GM21528 (cell line): ENCODE measurements at regions not wholly inside any gene's neighbourhood (a gene's known extent, or its start where the extent isn't known, plus 50 kb on each side); places are given as distances from the start of the nearest gene placed in this dataset.

ENCODE experiments used
- ATAC-seq: cut with Tn5 transposase; IDR thresholded peaks from one replicate; pipeline ENCODE4 v1.9.1; 2021; ENCODE audit warnings: mild to moderate bottlenecking, moderate library complexity; ENCODE audit not compliant: unreplicated experiment, low FRiP score

DNA sequence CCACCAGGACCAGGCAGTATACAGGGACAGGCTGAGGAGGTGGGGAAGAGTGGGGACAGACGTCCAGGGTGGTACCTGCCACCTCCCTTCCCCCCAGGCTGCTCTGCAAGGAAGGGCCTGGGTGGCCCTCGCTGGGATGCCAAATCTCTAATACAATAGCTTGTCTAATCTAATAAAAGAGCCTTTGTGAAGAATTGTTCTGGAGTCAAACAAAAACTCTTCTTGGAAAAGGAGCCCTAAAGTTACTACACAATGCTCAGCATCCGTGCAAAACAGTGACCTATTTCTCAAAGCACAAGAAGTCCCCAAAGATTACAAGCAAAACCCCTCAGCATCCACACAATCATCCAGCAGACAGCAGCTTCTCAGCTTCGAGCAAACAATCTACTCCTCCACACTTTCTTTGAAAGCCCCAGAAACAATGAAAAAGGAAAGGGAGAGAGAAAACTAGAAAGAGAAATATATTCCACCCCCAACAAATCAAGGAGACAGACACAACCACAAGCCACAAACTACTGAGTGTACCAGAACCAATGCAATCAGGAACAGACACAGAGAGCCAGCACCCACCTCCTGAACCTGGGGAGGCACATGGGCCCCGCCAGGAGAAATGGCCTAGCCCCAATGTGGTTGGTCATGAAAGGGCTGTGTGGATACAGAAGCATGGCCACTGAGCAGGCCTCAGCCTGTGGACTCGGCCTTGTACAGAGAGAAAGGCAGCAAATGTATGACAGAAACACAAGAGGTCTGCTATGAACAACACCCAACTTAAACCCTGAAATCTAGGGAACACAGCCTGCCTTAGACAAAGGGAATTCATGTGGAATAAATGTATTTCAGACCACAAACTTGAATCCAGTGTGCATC lies 177.1 kb upstream of the CHRNA7 start:
- no peak for ATAC-seq

DNA sequence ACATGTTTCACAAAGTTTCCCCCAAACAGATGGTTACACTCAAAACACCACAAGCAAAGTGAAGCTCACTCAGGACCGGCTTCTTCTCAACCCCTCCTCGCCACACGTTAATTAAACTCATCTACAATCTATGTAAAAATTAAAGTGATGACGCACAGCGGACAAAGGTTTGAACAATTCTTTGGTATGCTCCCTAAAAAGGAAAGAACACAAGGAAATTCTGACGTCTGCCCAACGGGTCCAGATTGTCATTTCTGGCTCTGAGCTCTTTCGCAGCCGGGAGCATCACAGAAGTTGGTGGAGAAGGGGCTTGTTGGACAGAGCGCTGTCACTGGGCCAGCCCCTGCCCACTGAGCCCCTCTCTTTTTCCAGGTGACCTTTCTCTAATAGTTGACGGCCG lies 173.7 kb upstream of the CHRNA7 start:
- ATAC-seq: no peak

DNA sequence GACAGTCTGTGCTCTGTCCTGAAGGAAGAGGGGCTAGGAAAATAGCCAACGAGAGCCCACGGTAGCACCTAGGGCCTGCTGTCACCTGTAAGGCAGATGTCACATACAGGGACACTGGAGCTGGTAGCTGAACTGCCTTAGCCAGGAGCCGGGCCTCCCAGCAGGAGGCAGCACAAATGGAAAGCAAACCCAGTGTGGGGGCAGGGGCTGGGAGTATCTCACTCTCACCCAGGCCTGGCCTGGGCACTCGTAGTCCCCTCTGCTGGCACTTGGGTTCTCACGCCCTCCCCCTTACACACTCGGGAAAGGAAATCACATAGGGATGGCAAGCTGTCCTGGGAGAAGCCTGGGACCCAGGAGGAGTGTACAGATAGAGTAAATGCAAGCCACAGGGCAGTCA lies 173.1 kb upstream of the CHRNA7 start:
- ATAC-seq: no peak

DNA sequence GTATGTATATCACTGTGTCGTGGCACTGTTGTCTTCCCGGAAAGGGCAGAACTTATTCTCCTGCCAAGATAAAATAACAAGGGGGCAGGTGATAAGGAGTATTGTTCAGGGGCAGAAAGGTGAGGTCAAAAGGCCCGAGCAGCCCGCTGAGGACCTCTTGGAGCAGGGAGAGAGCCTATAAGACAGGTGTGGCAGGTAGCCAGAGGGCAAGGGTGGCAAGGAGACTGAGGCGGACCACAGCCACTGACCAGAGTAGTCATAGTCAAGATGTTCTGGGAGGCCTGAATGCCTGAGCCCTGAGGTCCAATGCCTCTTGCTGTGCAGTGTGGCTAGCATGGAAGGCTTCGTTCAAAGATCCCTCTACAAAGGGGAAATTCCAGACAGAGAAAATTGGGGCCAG lies 172.3 kb upstream of the CHRNA7 start:
- ATAC-seq: no peak

DNA sequence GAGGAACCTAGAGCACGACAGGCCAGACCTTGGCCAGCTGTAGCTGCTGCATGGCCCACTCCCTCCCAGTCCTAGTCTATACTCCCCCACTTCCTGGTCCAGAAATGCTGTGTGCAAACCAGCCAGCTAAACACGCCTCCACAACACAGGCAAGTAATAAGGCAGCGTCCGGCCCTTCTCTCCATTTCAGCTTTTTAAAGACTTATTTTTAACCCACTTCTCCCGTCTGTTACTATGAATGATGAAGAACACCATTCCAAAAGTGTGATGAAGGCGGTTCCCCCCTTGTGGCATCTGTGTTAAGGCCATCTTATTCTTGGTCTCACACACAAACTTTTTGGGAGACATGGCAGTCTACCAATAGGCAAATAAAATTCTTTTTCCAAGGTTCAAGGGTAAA lies 164.1 kb upstream of the CHRNA7 start:
- no peak for ATAC-seq

- no peak for ATAC-seq
These were observed 162.5 kb upstream of the CHRNA7 start for GRCh38 chr15:31867536-31868442.

- ATAC-seq: no peak
These were observed 160.5 kb upstream of the CHRNA7 start for GRCh38 chr15:31869686-31870307.

DNA sequence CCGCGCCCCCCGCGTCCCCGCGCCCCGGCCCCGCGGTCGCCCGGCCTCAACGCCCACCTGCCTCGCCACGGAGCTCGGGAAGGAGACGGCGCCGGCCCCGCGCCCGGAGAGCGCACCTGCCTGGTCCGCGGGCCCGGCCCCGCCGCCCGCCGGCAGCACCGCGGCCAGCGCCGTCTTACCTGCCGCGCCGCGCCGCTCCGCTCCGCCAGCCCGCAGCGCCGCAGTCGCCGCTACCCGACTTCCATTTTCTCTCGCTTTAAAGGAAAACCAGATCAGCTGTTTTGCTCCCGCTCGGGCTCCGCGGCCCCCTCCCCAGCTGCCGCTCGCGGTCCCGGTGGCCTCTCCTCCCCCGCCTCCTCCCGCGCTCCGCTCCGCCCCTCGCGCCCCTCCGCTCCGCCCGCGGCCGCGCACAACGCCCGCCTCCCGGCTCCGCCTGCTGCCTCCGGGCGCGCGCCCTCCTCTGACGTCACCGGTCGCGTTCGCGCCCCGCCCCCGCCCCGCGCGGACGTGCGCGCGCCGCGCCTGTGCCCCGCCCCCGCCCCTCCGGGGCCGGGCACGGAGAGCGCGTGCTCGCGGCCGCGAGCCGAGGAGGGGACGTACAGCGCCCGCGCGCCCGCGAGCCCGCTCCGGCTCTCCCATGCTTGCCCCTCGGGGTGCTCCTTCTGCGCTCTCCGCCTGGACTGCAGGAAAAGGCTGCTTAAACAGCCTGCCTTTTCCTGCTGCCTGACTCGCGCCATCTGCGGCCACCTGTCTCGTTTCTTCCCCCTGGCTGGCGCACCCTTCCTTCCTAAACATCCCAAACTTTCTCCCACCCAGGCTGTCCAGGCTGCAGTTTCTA lies 159.8 kb upstream of the CHRNA7 start, which contains the start of gene OTUD7A:
OTUD7A (minus strand) TSS at position 346 of the 838 bp plus-strand sequence.
- ATAC-seq: peak; percentile 91

DNA sequence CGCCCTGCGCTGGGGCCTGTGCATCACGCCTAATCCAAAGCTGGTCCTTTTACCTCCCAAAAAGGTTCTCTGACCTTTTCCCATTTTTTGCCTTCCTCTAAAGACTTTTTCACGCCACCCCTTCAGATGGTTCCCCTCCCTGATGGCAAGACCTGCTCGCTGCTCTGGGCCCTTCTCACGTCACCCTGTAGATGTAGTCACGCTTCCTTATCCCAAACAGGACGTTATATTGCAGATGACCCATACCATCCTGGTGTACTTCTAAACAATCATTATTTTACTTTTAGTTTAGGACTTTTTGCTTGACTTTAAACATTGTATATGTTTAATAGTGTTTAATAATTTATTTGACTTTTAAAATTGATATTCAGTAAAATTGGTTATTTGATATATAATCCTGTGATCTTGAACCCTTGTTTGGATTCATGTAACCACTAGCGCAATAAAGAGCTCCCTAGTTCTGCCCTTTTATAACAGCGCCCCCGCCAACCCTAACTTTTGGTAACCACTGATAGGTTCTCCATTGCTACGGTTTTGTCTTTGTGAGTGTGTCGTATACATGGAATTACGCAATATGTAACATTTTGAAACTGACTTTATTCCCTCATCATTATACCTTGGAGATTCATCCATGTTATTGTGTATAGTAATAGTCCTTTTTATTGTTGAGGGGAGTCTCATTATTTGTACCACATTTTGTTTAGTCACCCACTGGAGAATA lies 159.0 kb upstream of the CHRNA7 start:
- ATAC-seq: peak; percentile 4

GRCh38 chr15:31871887-31872281 lies 158.4 kb upstream of the CHRNA7 start:
- no peak for ATAC-seq

DNA sequence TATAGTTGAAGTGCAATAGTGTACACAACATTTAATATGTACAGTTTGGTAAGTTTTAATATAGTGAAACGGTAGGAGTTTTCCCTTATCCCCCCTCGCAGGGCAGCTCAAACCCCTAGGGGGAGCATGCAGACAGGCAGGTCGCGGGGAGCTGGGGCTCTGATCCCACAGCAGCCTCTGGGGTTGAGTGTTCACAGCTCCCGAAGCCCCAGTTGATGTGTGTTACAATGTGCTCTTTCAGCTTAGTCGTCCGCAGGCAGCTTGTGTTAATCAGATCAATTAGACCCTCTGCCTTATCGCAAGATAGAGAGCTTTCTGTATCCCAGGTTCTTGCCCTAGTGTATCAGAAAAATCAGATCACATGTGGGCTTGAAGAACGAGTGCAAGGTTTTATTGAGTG lies 143.1 kb upstream of the CHRNA7 start:
- ATAC-seq: no peak

GRCh38 chr15:31892513-31892912 lies 137.8 kb upstream of the CHRNA7 start:
- no peak for ATAC-seq

- ATAC-seq: no peak
These were observed 136.5 kb upstream of the CHRNA7 start for GRCh38 chr15:31893780-31894179.

DNA sequence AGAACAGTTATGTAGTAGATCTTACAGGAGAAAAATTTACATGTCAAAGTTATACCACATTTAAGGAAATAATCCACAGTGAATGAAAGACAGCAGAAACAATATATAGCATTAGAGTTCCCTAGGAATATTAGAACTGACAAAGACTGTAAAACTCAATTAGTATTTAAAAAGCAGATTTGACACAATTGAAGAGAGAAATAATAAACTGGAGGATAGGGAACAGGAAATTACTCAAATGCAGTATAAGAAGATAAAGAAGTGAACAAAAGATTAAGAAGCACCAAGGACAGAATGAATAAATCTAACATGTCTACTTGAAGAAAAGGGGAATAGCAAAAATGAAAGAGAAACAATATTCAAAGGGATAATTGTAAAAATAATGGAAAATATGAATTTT lies 132.6 kb upstream of the CHRNA7 start:
- ATAC-seq: no peak

GRCh38 chr15:31901501-31901900 lies 128.8 kb upstream of the CHRNA7 start:
- no peak for ATAC-seq

DNA sequence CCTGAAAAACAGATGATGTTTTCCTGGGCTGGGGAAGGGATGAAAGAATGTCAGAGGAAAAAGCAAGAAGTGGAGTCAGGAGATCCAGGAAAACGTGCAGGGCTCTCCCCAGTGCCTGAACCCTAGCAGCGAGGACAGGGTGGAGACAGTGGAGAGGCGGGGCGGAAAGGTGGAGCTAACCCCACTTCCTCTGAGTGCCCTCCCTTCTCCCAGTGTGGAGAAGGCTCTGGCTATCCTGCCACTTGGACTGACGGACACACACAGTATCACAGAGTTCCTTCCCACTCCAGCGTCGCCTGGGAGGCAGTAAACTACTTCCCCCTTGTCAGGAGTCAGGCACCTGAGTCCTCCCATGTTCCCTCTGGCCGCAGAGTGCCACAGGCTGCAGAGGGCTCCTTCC lies 125.3 kb upstream of the CHRNA7 start:
- no peak for ATAC-seq

DNA sequence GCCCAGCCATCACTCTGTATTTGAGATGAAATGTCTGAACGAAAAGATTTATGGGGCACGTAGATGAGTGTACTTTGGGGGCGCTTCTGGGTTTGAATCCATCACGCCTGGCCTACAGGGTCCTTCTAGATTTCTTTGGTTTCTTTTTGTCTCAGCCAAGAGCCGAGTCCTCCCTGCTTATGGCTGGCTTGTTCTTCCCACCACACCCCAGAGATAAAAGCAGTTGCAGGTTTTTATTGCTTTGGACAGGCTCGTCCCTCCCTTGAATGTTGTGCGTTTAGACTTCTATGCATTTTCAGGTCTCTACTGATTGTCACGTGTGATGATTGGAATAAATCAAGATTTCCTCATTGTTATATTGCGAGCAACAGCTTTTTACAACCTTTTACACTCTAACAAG lies 104.8 kb upstream of the CHRNA7 start:
- ATAC-seq: no peak

DNA sequence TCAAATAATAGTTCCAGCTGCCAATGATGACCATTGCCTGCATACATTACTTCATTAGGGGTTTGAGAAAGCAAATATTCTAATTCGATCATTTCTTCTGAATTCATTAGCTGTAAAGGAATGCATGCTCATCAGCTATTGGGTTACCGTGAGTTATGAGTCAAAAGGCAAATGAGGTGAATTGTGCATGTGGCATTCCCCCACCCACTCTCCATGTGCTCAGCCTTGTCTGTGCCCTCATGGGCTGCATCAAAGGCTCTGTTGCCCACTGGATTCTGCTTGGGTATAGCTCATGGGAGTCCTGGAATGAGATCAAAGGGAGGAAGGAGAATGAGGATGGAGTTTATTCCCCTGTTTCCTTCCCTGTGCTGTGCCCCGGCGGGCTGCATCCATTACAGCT lies 99.3 kb upstream of the CHRNA7 start:
- no peak for ATAC-seq

- no peak for ATAC-seq
These were observed 97.7 kb upstream of the CHRNA7 start for GRCh38 chr15:31932576-31932975.

DNA sequence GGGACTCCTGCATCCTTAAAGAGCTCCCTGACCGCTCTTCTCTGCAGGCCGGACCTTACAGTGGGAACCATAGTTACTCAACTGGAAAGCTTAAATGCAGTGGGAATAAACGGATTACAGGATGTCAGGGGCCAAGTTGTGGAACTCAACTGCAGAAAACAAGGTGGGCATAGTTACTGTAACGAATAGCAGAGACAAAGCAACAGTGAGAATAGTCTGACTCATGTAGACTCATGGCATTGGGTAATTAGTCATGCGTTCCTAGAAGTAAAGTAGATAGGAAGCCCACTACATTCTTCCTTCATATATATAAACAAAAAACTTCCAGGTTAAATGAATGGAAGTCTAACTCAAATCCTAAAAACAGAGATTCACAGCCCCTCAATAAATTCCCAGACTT lies 95.5 kb upstream of the CHRNA7 start:
- ATAC-seq: no peak
